AG10803 (cell line): ENCODE measurements at regions not wholly inside any gene's neighbourhood (a gene's known extent, or its start where the extent isn't known, plus 50 kb on each side); places are given as distances from the start of the nearest gene placed in this dataset.

Experiments used
- DNase-seq: peaks from one replicate; pipeline ENCODE4 v3.0.0; 2010; ENCODE audit warnings: low read depth
- H3K4me3 ChIP-seq: 2 replicates; pipeline ENCODE4 v1.5.1; 2011; ENCODE audit warnings: mild to moderate bottlenecking, low read length, control low read depth
- CTCF ChIP-seq: conservative IDR thresholded peaks from 2 replicates; pipeline ENCODE4 v1.5.1; 2011; ENCODE audit warnings: mild to moderate bottlenecking, low read length, control low read depth, inconsistent platforms

GRCh38 chr3:107100137-107100536, 277.1 kb upstream of the CCDC54 start:
- no peak overlapping the region for H3K4me3 ChIP-seq
- no peak for DNase-seq
- TF ChIP-seq CTCF: no peak

- TF ChIP-seq CTCF: no peak
- H3K4me3 ChIP-seq: no peak overlapping the region
- DNase-seq: no peak
Measured at GRCh38 chr3:107100573-107100972, 276.7 kb upstream of the CCDC54 start.

- TF ChIP-seq CTCF: no peak
- DNase-seq: no peak
Measured at GRCh38 chr3:107103786-107104185, 273.5 kb upstream of the CCDC54 start.

GRCh38 chr3:107106316-107106715, 270.9 kb upstream of the CCDC54 start:
- H3K4me3 ChIP-seq: no peak overlapping the region
- DNase-seq: no peak
- no peak for TF ChIP-seq CTCF

More at GRCh38 chr3:107103786-107104185, 273.5 kb upstream of the CCDC54 start:
- no peak overlapping the region for H3K4me3 ChIP-seq

GRCh38 chr3:107106907-107107306, 270.3 kb upstream of the CCDC54 start:
- no peak for DNase-seq
- no peak for TF ChIP-seq CTCF
- no peak overlapping the region for H3K4me3 ChIP-seq

GRCh38 chr3:107110596-107111305, 266.5 kb upstream of the CCDC54 start:
- TF ChIP-seq CTCF: no peak
- DNase-seq: no peak
- H3K4me3 ChIP-seq: no peak overlapping the region

- no peak for DNase-seq
- TF ChIP-seq CTCF: no peak
- no peak overlapping the region for H3K4me3 ChIP-seq
Measured at GRCh38 chr3:107111872-107112271, 265.4 kb upstream of the CCDC54 start.
